ENCODE measurements at regions not wholly inside any gene's neighbourhood (a gene's known extent, or its start where the extent isn't known, plus 50 kb on each side); places are given as distances from the start of the nearest gene placed in this dataset.

GRCh38 chr3:70823622-70824021 is 511.2 kb upstream of the MDFIC2 start:
- Histone ChIP-seq H3K14ac (ENCODE audit: low read length) (no peak overlapping the region), H2BK5ac (ENCODE audit: low read depth, low read length, poor library complexity) (no peak overlapping the region), H3K9me3 (ENCODE audit: insufficient read depth, low read depth, low read length) (no peaks in the 10 kb centered on the region), H2AK5ac (ENCODE audit: low read length) (no peak overlapping the region), H3K4ac (ENCODE audit: low read depth, low read length) (no peak overlapping the region), H4K8ac (ENCODE audit: low read depth, low read length) (no peak overlapping the region), H3K27me3 (ENCODE audit: insufficient read depth, low read length) (no peaks in the 10 kb centered on the region), H2BK120ac (ENCODE audit: insufficient read depth, low read length, poor library complexity) (no peak overlapping the region), H3K36me3 (ENCODE audit: control insufficient read depth in 1 of 2, insufficient read depth in 2 of 2, low read length in 2 of 2) (no peaks in the 10 kb centered on the region), H3K18ac (ENCODE audit: low read length) (no peak overlapping the region), H3K9ac (ENCODE audit: low read length) (no peak overlapping the region), H3K4me3 (ENCODE audit: low read depth, low read length) (no peak overlapping the region), H3K4me2 (ENCODE audit: low read length) (no peak overlapping the region), H2AFZ (ENCODE audit: insufficient read depth, low read length, poor library complexity) (no peak overlapping the region), H3K79me2 (ENCODE audit: control insufficient read depth, insufficient read depth, low read length, poor library complexity) (no peaks in the 10 kb centered on the region), H3K4me1 (ENCODE audit: control insufficient read depth in 1 of 2, insufficient read depth in 2 of 2, low read length in 2 of 2) (no peaks in the 10 kb centered on the region), H3K23ac (ENCODE audit: low read length) (no peak overlapping the region), H4K12ac (ENCODE audit: low read depth, low read length) (no peak overlapping the region), H3K27ac (ENCODE audit: low read depth, low read length) (no peak overlapping the region), H4K91ac (ENCODE audit: low read depth, low read length) (no peak overlapping the region), H3K79me1 (ENCODE audit: low read length) (no peaks in the 10 kb centered on the region), H2BK12ac (ENCODE audit: low read length) (no peak overlapping the region)
- WGBS (ENCODE audit: extremely low coverage, insufficient coverage, insufficient read length): no CpG with 5 or more reads among the region's 3 CpGs
- no peak for DNase-seq

GRCh38 chr3:70822669-70823068 is 510.2 kb upstream of the MDFIC2 start:
- no peak overlapping the region for H4K91ac ChIP-seq (ENCODE audit: low read depth, low read length)
- no peaks in the 10 kb centered on the region for H3K36me3 ChIP-seq (ENCODE audit: control insufficient read depth in 1 of 2, insufficient read depth in 2 of 2, low read length in 2 of 2)
- H3K9me3 ChIP-seq (ENCODE audit: insufficient read depth, low read depth, low read length): peaks cover 1% of the 10 kb centered on the region
- no peak overlapping the region for H4K8ac ChIP-seq (ENCODE audit: low read depth, low read length)
- H2AFZ ChIP-seq (ENCODE audit: insufficient read depth, low read length, poor library complexity): no peak overlapping the region
- no peak overlapping the region for H3K4me2 ChIP-seq (ENCODE audit: low read length)
- no peak overlapping the region for H3K14ac ChIP-seq (ENCODE audit: low read length)
- H2BK120ac ChIP-seq (ENCODE audit: insufficient read depth, low read length, poor library complexity): no peak overlapping the region
- no peak overlapping the region for H3K4me3 ChIP-seq (ENCODE audit: low read depth, low read length)
- H3K27me3 ChIP-seq (ENCODE audit: insufficient read depth, low read length): no peaks in the 10 kb centered on the region
- no peak overlapping the region for H3K23ac ChIP-seq (ENCODE audit: low read length)
- no peak overlapping the region for H3K4ac ChIP-seq (ENCODE audit: low read depth, low read length)
- H2AK5ac ChIP-seq (ENCODE audit: low read length): no peak overlapping the region
- H4K12ac ChIP-seq (ENCODE audit: low read depth, low read length): no peak overlapping the region
- no peak overlapping the region for H3K27ac ChIP-seq (ENCODE audit: low read depth, low read length)
- H3K9ac ChIP-seq (ENCODE audit: low read length): no peak overlapping the region
- WGBS (ENCODE audit: extremely low coverage, insufficient coverage, insufficient read length): no CpG with 5 or more reads among the region's 7 CpGs
- no peak overlapping the region for H2BK12ac ChIP-seq (ENCODE audit: low read length)
- no peak overlapping the region for H3K18ac ChIP-seq (ENCODE audit: low read length)
- H3K79me1 ChIP-seq (ENCODE audit: low read length): no peaks in the 10 kb centered on the region
- no peak overlapping the region for H2BK5ac ChIP-seq (ENCODE audit: low read depth, low read length, poor library complexity)
- no peaks in the 10 kb centered on the region for H3K79me2 ChIP-seq (ENCODE audit: control insufficient read depth, insufficient read depth, low read length, poor library complexity)
- DNase-seq: no peak
- no peaks in the 10 kb centered on the region for H3K4me1 ChIP-seq (ENCODE audit: control insufficient read depth in 1 of 2, insufficient read depth in 2 of 2, low read length in 2 of 2)

GRCh38 chr3:70821602-70822001 is 509.2 kb upstream of the MDFIC2 start:
- no peak overlapping the region for H3K18ac ChIP-seq (ENCODE audit: low read length)
- H3K4me2 ChIP-seq (ENCODE audit: low read length): no peak overlapping the region
- H3K4ac ChIP-seq (ENCODE audit: low read depth, low read length): no peak overlapping the region
- no peak overlapping the region for H2AFZ ChIP-seq (ENCODE audit: insufficient read depth, low read length, poor library complexity)
- H3K9me3 ChIP-seq (ENCODE audit: insufficient read depth, low read depth, low read length): peaks cover 1% of the 10 kb centered on the region
- DNase-seq: no peak
- H3K79me1 ChIP-seq (ENCODE audit: low read length): no peaks in the 10 kb centered on the region
- no peak overlapping the region for H2AK5ac ChIP-seq (ENCODE audit: low read length)
- H3K27me3 ChIP-seq (ENCODE audit: insufficient read depth, low read length): no peaks in the 10 kb centered on the region
- no peak overlapping the region for H3K9ac ChIP-seq (ENCODE audit: low read length)
- H3K79me2 ChIP-seq (ENCODE audit: control insufficient read depth, insufficient read depth, low read length, poor library complexity): no peaks in the 10 kb centered on the region
- H4K91ac ChIP-seq (ENCODE audit: low read depth, low read length): no peak overlapping the region
- H3K4me1 ChIP-seq (ENCODE audit: control insufficient read depth in 1 of 2, insufficient read depth in 2 of 2, low read length in 2 of 2): no peaks in the 10 kb centered on the region
- no peak overlapping the region for H2BK120ac ChIP-seq (ENCODE audit: insufficient read depth, low read length, poor library complexity)
- no peak overlapping the region for H3K23ac ChIP-seq (ENCODE audit: low read length)
- H3K14ac ChIP-seq (ENCODE audit: low read length): no peak overlapping the region
- H2BK12ac ChIP-seq (ENCODE audit: low read length): no peak overlapping the region
- no peak overlapping the region for H3K27ac ChIP-seq (ENCODE audit: low read depth, low read length)
- H2BK5ac ChIP-seq (ENCODE audit: low read depth, low read length, poor library complexity): no peak overlapping the region
- H3K4me3 ChIP-seq (ENCODE audit: low read depth, low read length): no peak overlapping the region
- no peak overlapping the region for H4K8ac ChIP-seq (ENCODE audit: low read depth, low read length)
- H3K36me3 ChIP-seq (ENCODE audit: control insufficient read depth in 1 of 2, insufficient read depth in 2 of 2, low read length in 2 of 2): no peaks in the 10 kb centered on the region
- H4K12ac ChIP-seq (ENCODE audit: low read depth, low read length): no peak overlapping the region
- no CpG with 5 or more reads among the region's 4 CpGs for WGBS (ENCODE audit: extremely low coverage, insufficient coverage, insufficient read length)

GRCh38 chr3:70820397-70820796 is 508.0 kb upstream of the MDFIC2 start:
- WGBS (ENCODE audit: extremely low coverage, insufficient coverage, insufficient read length): no CpG with 5 or more reads among the region's 1 CpG

More at GRCh38 chr3:70820397-70820796, 508.0 kb upstream of the MDFIC2 start:
- Histone ChIP-seq H3K9ac (ENCODE audit: low read length) (no peak overlapping the region), H3K27ac (ENCODE audit: low read depth, low read length) (no peak overlapping the region), H4K8ac (ENCODE audit: low read depth, low read length) (no peak overlapping the region), H2AK5ac (ENCODE audit: low read length) (no peak overlapping the region), H4K12ac (ENCODE audit: low read depth, low read length) (no peak overlapping the region), H3K14ac (ENCODE audit: low read length) (no peak overlapping the region), H2BK12ac (ENCODE audit: low read length) (no peak overlapping the region), H3K9me3 (ENCODE audit: insufficient read depth, low read depth, low read length) (peaks cover 1% of the 10 kb centered on the region), H2AFZ (ENCODE audit: insufficient read depth, low read length, poor library complexity) (no peak overlapping the region), H3K36me3 (ENCODE audit: control insufficient read depth in 1 of 2, insufficient read depth in 2 of 2, low read length in 2 of 2) (no peaks in the 10 kb centered on the region), H4K91ac (ENCODE audit: low read depth, low read length) (no peak overlapping the region), H3K4me2 (ENCODE audit: low read length) (no peak overlapping the region), H2BK120ac (ENCODE audit: insufficient read depth, low read length, poor library complexity) (no peak overlapping the region), H3K27me3 (ENCODE audit: insufficient read depth, low read length) (no peaks in the 10 kb centered on the region), H2BK5ac (ENCODE audit: low read depth, low read length, poor library complexity) (no peak overlapping the region), H3K4me1 (ENCODE audit: control insufficient read depth in 1 of 2, insufficient read depth in 2 of 2, low read length in 2 of 2) (no peaks in the 10 kb centered on the region), H3K18ac (ENCODE audit: low read length) (no peak overlapping the region), H3K23ac (ENCODE audit: low read length) (no peak overlapping the region), H3K79me1 (ENCODE audit: low read length) (no peaks in the 10 kb centered on the region), H3K79me2 (ENCODE audit: control insufficient read depth, insufficient read depth, low read length, poor library complexity) (no peaks in the 10 kb centered on the region), H3K4me3 (ENCODE audit: low read depth, low read length) (no peak overlapping the region), H3K4ac (ENCODE audit: low read depth, low read length) (no peak overlapping the region)
- no peak for DNase-seq
